HepG2 (cell line): ENCODE measurements at regions not wholly inside any gene's neighbourhood (a gene's known extent, or its start where the extent isn't known, plus 50 kb on each side); places are given as distances from the start of the nearest gene placed in this dataset.

Experiments
- ATAC-seq: fragments of 200-7000 bp; cut with Tn5 transposase; 3 replicates; pipeline ENCODE4 v1.9.1; 2020; ENCODE audit warnings: mild to moderate bottlenecking, moderate library complexity
- BruUV-seq: library from RNA; stranded (reverse); fragments of 400-500 nt; replicated peaks from 2 replicates; lab custom pipeline; 2021; lab: Mats Ljungman, UMichigan
- CTCF ChIA-PET: fragments of 300-600 bp; formaldehyde crosslinking; extraction: SDS; loops from one replicate; lab custom pipeline; 2021; ENCODE audit warnings: low total read pairs, inconsistent platforms, low intra/inter-chr PET ratio; lab: Yijun Ruan, JAX
- POLR2A ChIA-PET: fragments of 350-600 bp; sonication (Branson Sonifier 250); formaldehyde crosslinking; loops from one replicate; lab custom pipeline; 2020; ENCODE audit warnings: antibody characterized with exemption, inconsistent platforms; lab: Yijun Ruan, JAX
- DNase-seq: peaks from one replicate; pipeline ENCODE4 v3.0.0-alpha.2; 2015; ENCODE audit warnings: low spot score
- FAIRE-seq: peaks from 3 replicates; lab custom pipeline; 2011; peaks lifted over from hg19 to GRCh38; lab: Jason Lieb, UNC
- H2AFZ ChIP-seq: one replicate; pipeline ENCODE4 v1.6.1; 2011; ENCODE audit warnings: low read length, inconsistent platforms
- H3K27ac ChIP-seq: fragments of 300-600 bp; 3 replicates; pipeline ENCODE4 v1.8.0; 2011; ENCODE audit warnings: mixed run types, mild to moderate bottlenecking, mixed read lengths, low read length, inconsistent platforms; ENCODE audit not compliant: insufficient read depth; ENCODE audit errors: extremely low read length
- H3K27me3 ChIP-seq, 2 experiments: fragments of 200-600 bp in 1 of 2; 2 replicates in 1 of 2; 3 replicates in 1 of 2; pipeline versions ENCODE4 v1.6.0 to v1.8.0; 2011; ENCODE audit warnings: low read length in 2 of 2, mild to moderate bottlenecking in 2 of 2, moderate library complexity in 2 of 2, inconsistent platforms in 1 of 2; ENCODE audit not compliant: insufficient read depth in 2 of 2, control insufficient read depth in 1 of 2
- H3K36me3 ChIP-seq, 2 experiments: fragments of 200-600 bp in 1 of 2; replicated peaks in 1 of 2; 2 replicates in 1 of 2; 3 replicates in 1 of 2; pipeline versions ENCODE4 v1.5.1 to v1.8.0; 2011; ENCODE audit warnings: low read length in 2 of 2, inconsistent platforms in 1 of 2; ENCODE audit not compliant: insufficient read depth in 2 of 2, control insufficient read depth in 1 of 2
- H3K4me1 ChIP-seq: 2 replicates; pipeline ENCODE4 v1.5.1; 2012; ENCODE audit warnings: low read length, inconsistent platforms; ENCODE audit not compliant: insufficient read depth
- H3K4me2 ChIP-seq: 2 replicates; pipeline ENCODE4 v1.6.0; 2011; ENCODE audit warnings: low read depth, low read length, inconsistent platforms
- H3K4me3 ChIP-seq, 3 experiments: fragments of 200-600 bp in 1 of 3; sonication (generic), shearing (Covaris generic) in 1 of 3; replicated peaks in 1 of 3; 2 replicates each; pipeline ENCODE4 v1.5.1; 2011 to 2016; ENCODE audit warnings: low read length in 3 of 3, inconsistent platforms in 2 of 3, low read depth in 2 of 3, mild to moderate bottlenecking in 2 of 3, control low read depth in 1 of 3, mixed read lengths in 1 of 3; ENCODE audit not compliant: insufficient read depth in 1 of 3
- H3K79me2 ChIP-seq: one replicate; pipeline ENCODE4 v1.6.1; 2011; ENCODE audit warnings: low read length, inconsistent platforms; ENCODE audit not compliant: insufficient read depth
- H3K9ac ChIP-seq: 2 replicates; pipeline ENCODE4 v1.6.0; 2011; ENCODE audit warnings: mild to moderate bottlenecking, low read depth, low read length, inconsistent platforms; ENCODE audit not compliant: insufficient read depth
- H3K9me3 ChIP-seq: 2 replicates; pipeline ENCODE4 v1.5.1; 2012; ENCODE audit warnings: mild to moderate bottlenecking, low read length
- H4K20me1 ChIP-seq: 2 replicates; pipeline ENCODE4 v1.6.0; 2011; ENCODE audit warnings: inconsistent platforms, mild to moderate bottlenecking, low read length, moderate library complexity; ENCODE audit not compliant: insufficient read depth
- AGO2 ChIP-seq: fragments of 200-400 bp; formaldehyde crosslinking; optimal IDR thresholded peaks from 2 replicates; pipeline ENCODE3; 2017; ENCODE audit warnings: mild to moderate bottlenecking, low read depth, low read length, moderate library complexity
- ATF4 ChIP-seq, 2 experiments: fragments of 450-650 bp in 1 of 2; sonication (generic) in 1 of 2; formaldehyde crosslinking; IDR thresholded peaks; 2 replicates each; pipeline versions ENCODE4 v1.5.0 to v1.8.0; 2020 to 2022; ENCODE audit warnings: mild to moderate bottlenecking in 1 of 2, missing genetic modification reagents in 1 of 2
- CREB3 ChIP-seq: sonication (generic); formaldehyde crosslinking; IDR thresholded peaks from 2 replicates; pipeline ENCODE4 v1.5.0; 2020; ENCODE audit warnings: missing genetic modification reagents
- GRHL1 ChIP-seq: sonication (generic); formaldehyde crosslinking; conservative IDR thresholded peaks from 2 replicates; pipeline ENCODE4 v1.8.0; 2022; ENCODE audit warnings: missing genetic modification reagents
- HOXA7 ChIP-seq: sonication (generic); formaldehyde crosslinking; IDR thresholded peaks from 2 replicates; pipeline ENCODE4 v1.8.1; 2022; ENCODE audit warnings: mild to moderate bottlenecking, missing genetic modification reagents, moderate library complexity
- LCORL ChIP-seq, 2 experiments: fragments of 450-650 bp in 1 of 2; sonication (generic) in 1 of 2; formaldehyde crosslinking in 1 of 2; IDR thresholded peaks; 2 replicates each; pipeline versions ENCODE4 v1.5.0 to v1.6.1; 2017 to 2020; ENCODE audit warnings: antibody characterized with exemption in 1 of 2, missing genetic modification reagents in 1 of 2
- NFATC3 ChIP-seq: sonication (generic); formaldehyde crosslinking; IDR thresholded peaks from 2 replicates; pipeline ENCODE4 v1.5.1; 2020; ENCODE audit warnings: mild to moderate bottlenecking, missing genetic modification reagents
- SP5 ChIP-seq: IDR thresholded peaks from 2 replicates; pipeline ENCODE4 v1.6.1; 2016; ENCODE audit warnings: low read depth, borderline replicate concordance
- ZBTB33 ChIP-seq: sonication (generic); formaldehyde crosslinking; IDR thresholded peaks from 2 replicates; pipeline ENCODE4 v1.4.0; 2020; ENCODE audit warnings: missing genetic modification reagents
- ZNF17 ChIP-seq: sonication (generic); formaldehyde crosslinking; IDR thresholded peaks from 2 replicates; pipeline ENCODE4 v1.5.0; 2020; ENCODE audit warnings: mild to moderate bottlenecking, missing genetic modification reagents
- ZNF276 ChIP-seq: sonication (generic); formaldehyde crosslinking; IDR thresholded peaks from 2 replicates; pipeline ENCODE4 v1.4.0; 2020; ENCODE audit warnings: mild to moderate bottlenecking, low read depth, missing genetic modification reagents
- ZNF597 ChIP-seq: sonication (generic); formaldehyde crosslinking; IDR thresholded peaks from 2 replicates; pipeline ENCODE4 v1.5.0; 2020; ENCODE audit warnings: missing genetic modification reagents
- ZNF776 ChIP-seq: sonication (generic); formaldehyde crosslinking; IDR thresholded peaks from 2 replicates; pipeline ENCODE4 v1.4.0; 2020; ENCODE audit warnings: mild to moderate bottlenecking, missing genetic modification reagents
- WGBS: methylation state at CpG from one replicate; pipeline ENCODE4 v1.1.6; 2017; ENCODE audit warnings: low lambda C conversion rate; 5-methylcytosine and 5-hydroxymethylcytosine counted together
- in situ Hi-C: cut with HindIII; loops from 2 replicates; pipeline ENCODE4 v1.10.0; 2017; ENCODE audit warnings: low pct_unique_long_range_greater_than_20kb; ENCODE audit not compliant: extremely low pct_ligation_motif_present
- intact Hi-C: fragments of 100-400 bp; cut with micrococcal nuclease; formaldehyde crosslinking; loops from one replicate; pipeline ENCODE4 v1.10.0; 2022; ENCODE audit not compliant: unreplicated experiment
- TF ChIP-seq, protein P1 (sequence below): sonication (generic); formaldehyde crosslinking; IDR thresholded peaks from 2 replicates; pipeline ENCODE4 v1.8.1; 2023; ENCODE audit warnings: missing genetic modification reagents, mild to moderate bottlenecking, borderline replicate concordance
- TF ChIP-seq, protein P2 (sequence below): sonication (generic); formaldehyde crosslinking; IDR thresholded peaks from 2 replicates; pipeline ENCODE4 v1.4.0; 2020; ENCODE audit warnings: mild to moderate bottlenecking, missing genetic modification reagents

- no peak overlapping the region for H3K9ac ChIP-seq
- H3K4me1 ChIP-seq = no peaks in the 10 kb centered on the region
- no peak overlapping the region for H3K4me2 ChIP-seq
- H3K9me3 ChIP-seq = no peaks in the 10 kb centered on the region
- H4K20me1 ChIP-seq = no peaks in the 10 kb centered on the region
- DNase-seq (no peak), ATAC-seq (no peak), FAIRE-seq (no peak)
- CTCF ChIA-PET = no interaction called here
- intact Hi-C loops (no loop called here), in situ Hi-C loops (no loop called here)
- H2AFZ ChIP-seq = no peak overlapping the region
- no peaks in the 10 kb centered on the region for H3K27me3 ChIP-seq
- POLR2A ChIA-PET = no interaction called here
- no peaks in the 10 kb centered on the region for H3K36me3 ChIP-seq
- no peak overlapping the region for H3K4me3 ChIP-seq
- no peaks in the 10 kb centered on the region for H3K79me2 ChIP-seq
- WGBS = under 1% methylated on average over 3 of the region's 3 CpGs
- BruUV-seq = no TSS peak
- no peak overlapping the region for H3K27ac ChIP-seq
- no peak for TF ChIP-seq CREB3 (CRISPR knock-in tag)
- TF ChIP-seq ZNF17 = no peak
- TF ChIP-seq, protein P1, sequence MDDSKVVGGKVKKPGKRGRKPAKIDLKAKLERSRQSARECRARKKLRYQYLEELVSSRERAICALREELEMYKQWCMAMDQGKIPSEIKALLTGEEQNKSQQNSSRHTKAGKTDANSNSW (CRISPR knock-in tag) = no peak
- TF ChIP-seq ZNF776 (CRISPR knock-in tag) = no peak
- no peak for TF ChIP-seq ZNF276 (CRISPR knock-in tag)
- TF ChIP-seq LCORL (IDR thresholded peaks at IDR 0.05) = no peak
- no peak for TF ChIP-seq LCORL (CRISPR knock-in tag; IDR thresholded peaks at IDR 0.05)
- TF ChIP-seq GRHL1 (CRISPR knock-in tag) = no peak
- no peak for TF ChIP-seq SP5 (CRISPR knock-in tag)
- no peak for TF ChIP-seq ATF4 (CRISPR knock-in tag; IDR thresholded peaks at IDR 0.05)
- TF ChIP-seq HOXA7 (CRISPR knock-in tag) = no peak
- no peak for TF ChIP-seq ZBTB33 (CRISPR knock-in tag)
- no peak for TF ChIP-seq NFATC3 (CRISPR knock-in tag)
- TF ChIP-seq, protein P2, sequence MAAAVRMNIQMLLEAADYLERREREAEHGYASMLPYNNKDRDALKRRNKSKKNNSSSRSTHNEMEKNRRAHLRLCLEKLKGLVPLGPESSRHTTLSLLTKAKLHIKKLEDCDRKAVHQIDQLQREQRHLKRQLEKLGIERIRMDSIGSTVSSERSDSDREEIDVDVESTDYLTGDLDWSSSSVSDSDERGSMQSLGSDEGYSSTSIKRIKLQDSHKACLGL = no peak
- no peak for TF ChIP-seq AGO2
- TF ChIP-seq ZNF597 (CRISPR knock-in tag) = no peak
Measured at GRCh38 chr5:57568136-57568535, 85.5 kb upstream of the ACTBL2 start.
